Panc1 (cell line): ENCODE measurements at regions not wholly inside any gene's neighbourhood (a gene's known extent, or its start where the extent isn't known, plus 50 kb on each side); places are given as distances from the start of the nearest gene placed in this dataset.

ENCODE experiments used
- ATAC-seq: fragments of 200-7000 bp; cut with Tn5 transposase; 2 replicates; pipeline ENCODE4 v1.9.1; 2020; ENCODE audit warnings: mild to moderate bottlenecking, moderate library complexity
- BruUV-seq: library from RNA; stranded (reverse); fragments of 400-500 nt; replicated peaks from 2 replicates; lab custom pipeline; 2021; lab: Mats Ljungman, UMichigan
- CTCF ChIA-PET: fragments of 300-600 bp; sonication (Branson Sonifier 250); formaldehyde crosslinking; loops from one replicate; lab custom pipeline; 2022; ENCODE audit warnings: antibody characterized with exemption; lab: Charles Lee
- POLR2A ChIA-PET: fragments of 300-600 bp; sonication (Branson Sonifier 250); formaldehyde crosslinking; loops from one replicate; lab custom pipeline; 2022; ENCODE audit warnings: antibody characterized with exemption; lab: Charles Lee
- DNase-seq: peaks from one replicate; pipeline ENCODE4 v3.0.0-alpha.2; 2010; ENCODE audit warnings: low read depth, low spot score
- H3K27ac ChIP-seq: 2 replicates; pipeline ENCODE4 v1.5.1; 2011; ENCODE audit warnings: mild to moderate bottlenecking, low read length, inconsistent platforms
- H3K27me3 ChIP-seq: fragments of 200-500 bp; sonication (Bioruptor generic); 2 replicates; pipeline ENCODE4 v1.6.0; 2014; ENCODE audit warnings: low read length, inconsistent platforms; ENCODE audit not compliant: control insufficient read depth, insufficient read depth
- H3K36me3 ChIP-seq: fragments of 200-500 bp; sonication (Bioruptor generic); 2 replicates; pipeline ENCODE4 v1.5.1; 2014; ENCODE audit warnings: inconsistent platforms, mild to moderate bottlenecking, low read length, moderate library complexity; ENCODE audit not compliant: control insufficient read depth, insufficient read depth
- H3K4me1 ChIP-seq: 2 replicates; pipeline ENCODE4 v1.5.1; 2011; ENCODE audit warnings: inconsistent platforms, mild to moderate bottlenecking, low read length, moderate library complexity; ENCODE audit not compliant: control insufficient read depth, insufficient read depth
- H3K4me3 ChIP-seq, 2 experiments: 2 replicates each; pipeline ENCODE4 v1.5.1; 2011 to 2012; ENCODE audit warnings: low read depth in 2 of 2, low read length in 2 of 2, mild to moderate bottlenecking in 2 of 2, inconsistent platforms in 1 of 2, moderate library complexity in 1 of 2
- H3K9me3 ChIP-seq: fragments of 200-500 bp; sonication (Bioruptor generic); 2 replicates; pipeline ENCODE4 v1.5.1; 2014; ENCODE audit warnings: low read depth, mild to moderate bottlenecking, inconsistent platforms, low read length, moderate library complexity; ENCODE audit not compliant: control insufficient read depth, insufficient read depth
- CTCF ChIP-seq: fragments of 450-650 bp; IDR thresholded peaks from 2 replicates; pipeline ENCODE4 v1.5.1; 2017; ENCODE audit warnings: mild to moderate bottlenecking
- POLR2AphosphoS5 ChIP-seq: IDR thresholded peaks from 2 replicates; pipeline ENCODE4 v1.6.1; 2012; ENCODE audit warnings: mild to moderate bottlenecking, low read depth, low read length, moderate library complexity
- REST ChIP-seq, 2 experiments: IDR thresholded peaks; 2 replicates each; pipeline ENCODE4 v1.6.1; 2011 to 2012; ENCODE audit warnings: low read depth in 2 of 2, control low read depth in 1 of 2, low read length in 1 of 2, mild to moderate bottlenecking in 1 of 2, moderate library complexity in 1 of 2; ENCODE audit not compliant: insufficient read depth in 1 of 2
- SIN3A ChIP-seq: IDR thresholded peaks from 2 replicates; pipeline ENCODE4 v1.6.1; 2012; ENCODE audit warnings: low read depth, mild to moderate bottlenecking, low read length, moderate library complexity, borderline replicate concordance; ENCODE audit not compliant: insufficient read depth
- TCF7L2 ChIP-seq: IDR thresholded peaks from 2 replicates; pipeline ENCODE4 v1.6.1; 2011; ENCODE audit warnings: mild to moderate bottlenecking, low read depth, low read length, inconsistent platforms
- in situ Hi-C: cut with HindIII; loops from 2 replicates; pipeline ENCODE4 v1.10.0; 2016; ENCODE audit warnings: low sequenced_read_pairs, low pct_unique_long_range_greater_than_20kb
- intact Hi-C: fragments of 100-400 bp; cut with micrococcal nuclease; formaldehyde crosslinking; loops from one replicate; pipeline ENCODE4 v1.10.0; 2022; ENCODE audit not compliant: unreplicated experiment

- Histone ChIP-seq H3K4me3 (no peak overlapping the region), H3K4me1 (no peaks in the 10 kb centered on the region), H3K27me3 (no peaks in the 10 kb centered on the region), H3K36me3 (no peaks in the 10 kb centered on the region), H3K27ac (no peak overlapping the region), H3K9me3 (no peaks in the 10 kb centered on the region)
- ChIA-PET POLR2A (no interaction called here), CTCF (no interaction called here)
- DNase-seq, result no peak
- BruUV-seq, result no TSS peak
- in situ Hi-C loops (no loop called here), intact Hi-C loops (no loop called here)
- ATAC-seq, result no peak
- TF ChIP-seq POLR2AphosphoS5, result no peak
- TF ChIP-seq TCF7L2, result no peak
- no peak for TF ChIP-seq SIN3A
- no peak for TF ChIP-seq CTCF
- no peak for TF ChIP-seq REST (IDR thresholded peaks at IDR 0.05; ENCODE audit: insufficient read depth in 1 of 2, low read depth in 2 of 2, low read length in 1 of 2)
Observed at GRCh38 chr7:131899271-131900030, 343.0 kb upstream of the PODXL start.

GRCh38 chr7:131898418-131898817 lies 342.0 kb upstream of the PODXL start:
- intact Hi-C loops, result no loop called here
- H3K9me3 ChIP-seq, result no peaks in the 10 kb centered on the region
- no peaks in the 10 kb centered on the region for H3K36me3 ChIP-seq
- no peak for TF ChIP-seq TCF7L2
- no peak overlapping the region for H3K4me3 ChIP-seq
- POLR2A ChIA-PET, result no interaction called here
- no peak overlapping the region for H3K27ac ChIP-seq
- no peak for ATAC-seq
- in situ Hi-C loops, result no loop called here
- no peaks in the 10 kb centered on the region for H3K27me3 ChIP-seq
- no TSS peak for BruUV-seq
- no peak for DNase-seq
- H3K4me1 ChIP-seq, result no peaks in the 10 kb centered on the region
- CTCF ChIA-PET, result no interaction called here

- ChIA-PET CTCF (no interaction called here), POLR2A (no interaction called here)
- Histone ChIP-seq H3K27ac (no peak overlapping the region), H3K9me3 (no peaks in the 10 kb centered on the region), H3K27me3 (no peaks in the 10 kb centered on the region), H3K36me3 (no peaks in the 10 kb centered on the region), H3K4me3 (no peak overlapping the region; a peak in 1 of 4 replicates), H3K4me1 (no peaks in the 10 kb centered on the region)
- ATAC-seq (no peak), DNase-seq (no peak)
- in situ Hi-C loops, result no loop called here
- BruUV-seq, result no TSS peak
- TF ChIP-seq CTCF (no peak), REST (IDR thresholded peaks at IDR 0.05; ENCODE audit: insufficient read depth in 1 of 2, low read depth in 2 of 2, low read length in 1 of 2) (no peak), SIN3A (no peak), TCF7L2 (no peak), POLR2AphosphoS5 (no peak)
- intact Hi-C loops, result no loop called here
Observed at GRCh38 chr7:131897790-131898165, 341.4 kb upstream of the PODXL start.
